ENCODE measurements at regions not wholly inside any gene's neighbourhood (a gene's known extent, or its start where the extent isn't known, plus 50 kb on each side); places are given as distances from the start of the nearest gene placed in this dataset.
A peak's percentile ranks its signal among the peaks of the same experiment; 100 is the strongest.
"Not testable (repeated sequence)": the region's sequence is repeated elsewhere in the genome, so short reads cannot be mapped to it uniquely, and the experiment has no call there.

GRCh38 chr13:91236182-91236581, 111.3 kb upstream of the MIR17HG start:
- no peak for DNase-seq

GRCh38 chr13:91236921-91237320, 110.6 kb upstream of the MIR17HG start:
- no peak for DNase-seq

- no peak for DNase-seq
These were observed 109.5 kb upstream of the MIR17HG start for GRCh38 chr13:91238036-91238435.

GRCh38 chr13:91240341-91240740, 107.1 kb upstream of the MIR17HG start:
- no peak for DNase-seq

GRCh38 chr13:91241221-91241933, 106.1 kb upstream of the MIR17HG start:
- DNase-seq, result no peak

GRCh38 chr13:91242652-91243051, 104.8 kb upstream of the MIR17HG start:
- DNase-seq, result no peak

- no peak for DNase-seq
These were observed 102.2 kb upstream of the MIR17HG start for GRCh38 chr13:91245288-91245687.

GRCh38 chr13:91247768-91248167, 99.7 kb upstream of the MIR17HG start:
- peak in 1 of 2 donors; percentile 19 for DNase-seq

- DNase-seq, result no peak
These were observed 99.2 kb upstream of the MIR17HG start for GRCh38 chr13:91248249-91248648.

GRCh38 chr13:91249370-91249769, 98.1 kb upstream of the MIR17HG start:
- DNase-seq, result no peak

- DNase-seq, result no peak
These were observed 97.6 kb upstream of the MIR17HG start for GRCh38 chr13:91249861-91250260.

GRCh38 chr13:91251573-91251972, 95.9 kb upstream of the MIR17HG start:
- not testable (repeated sequence) for DNase-seq

- no peak for DNase-seq
These were observed 83.0 kb upstream of the MIR17HG start for GRCh38 chr13:91264484-91264883.

GRCh38 chr13:91269237-91269636, 78.2 kb upstream of the MIR17HG start:
- no peak for DNase-seq

GRCh38 chr13:91270031-91270430, 77.5 kb upstream of the MIR17HG start:
- no peak for DNase-seq

- no peak for DNase-seq
These were observed 75.2 kb upstream of the MIR17HG start for GRCh38 chr13:91272235-91272777.

- DNase-seq, result no peak
These were observed 73.8 kb upstream of the MIR17HG start for GRCh38 chr13:91273675-91274074.

GRCh38 chr13:91277013-91277676, 70.3 kb upstream of the MIR17HG start:
- DNase-seq, result no peak

GRCh38 chr13:91278291-91278690, 69.2 kb upstream of the MIR17HG start:
- DNase-seq, result no peak

GRCh38 chr13:91278888-91279287, 68.6 kb upstream of the MIR17HG start:
- DNase-seq, result peak; percentile 5 to 10

GRCh38 chr13:91280801-91281200, 66.7 kb upstream of the MIR17HG start:
- DNase-seq, result peak in 1 of 2 donors; percentile 8

- DNase-seq, result no peak
These were observed 63.2 kb upstream of the MIR17HG start for GRCh38 chr13:91284335-91284734.

- no peak for DNase-seq
These were observed 61.2 kb upstream of the MIR17HG start for GRCh38 chr13:91286317-91286716.

GRCh38 chr13:91291078-91291477, 56.4 kb upstream of the MIR17HG start:
- DNase-seq, result no peak
